Posterior cingulate gyrus (tissue), 11 donors: ENCODE measurements at regions not wholly inside any gene's neighbourhood (a gene's known extent, or its start where the extent isn't known, plus 50 kb on each side); places are given as distances from the start of the nearest gene placed in this dataset.

Source experiments
- DNase-seq, 10 donors: peaks; one replicate each; pipeline versions ENCODE4 v3.0.0 to v3.0.0-alpha.2; 2020 to 2021; ENCODE audit warnings: mixed read lengths in 3 of 10
- intact Hi-C: fragments of 100-400 bp; cut with DNase I; formaldehyde crosslinking; loops from one replicate; pipeline ENCODE4 v1.15.1; 2023

- no peak for DNase-seq
- intact Hi-C loops, result no loop called here
Observed at GRCh38 chr20:12256806-12257205, 339.1 kb downstream of the BTBD3 start.

- no peak for DNase-seq
- intact Hi-C loops, result no loop called here
Observed at GRCh38 chr20:12262747-12263146, 345.1 kb downstream of the BTBD3 start.

GRCh38 chr20:12264711-12265110, 347.0 kb downstream of the BTBD3 start:
- intact Hi-C loops, result no loop called here

GRCh38 chr20:12265662-12266061, 348.0 kb downstream of the BTBD3 start:
- DNase-seq, result peak in 1 of 10 donors; percentile 57
- intact Hi-C loops, result no loop called here

More at GRCh38 chr20:12264711-12265110, 347.0 kb downstream of the BTBD3 start:
- no peak for DNase-seq

GRCh38 chr20:12269579-12269978, 351.9 kb downstream of the BTBD3 start:
- DNase-seq, result no peak
- intact Hi-C loops, result no loop called here

- intact Hi-C loops, result no loop called here
- no peak for DNase-seq
Observed at GRCh38 chr20:12270863-12271262, 353.2 kb downstream of the BTBD3 start.

- intact Hi-C loops, result no loop called here
- no peak for DNase-seq
Observed at GRCh38 chr20:12276011-12276673, 358.4 kb downstream of the BTBD3 start.

- DNase-seq, result no peak
- intact Hi-C loops, result no loop called here
Observed at GRCh38 chr20:12287575-12287974, 369.9 kb downstream of the BTBD3 start.

- intact Hi-C loops, result no loop called here
- DNase-seq, result no peak
Observed at GRCh38 chr20:12289465-12289864, 371.8 kb downstream of the BTBD3 start.

GRCh38 chr20:12291386-12291785, 373.7 kb downstream of the BTBD3 start:
- intact Hi-C loops, result no loop called here
- no peak for DNase-seq

- no peak for DNase-seq
- intact Hi-C loops, result no loop called here
Observed at GRCh38 chr20:12293900-12294299, 376.2 kb downstream of the BTBD3 start.

- no peak for DNase-seq
- intact Hi-C loops, result no loop called here
Observed at GRCh38 chr20:12294678-12295077, 377.0 kb downstream of the BTBD3 start.

GRCh38 chr20:12305188-12305950, 387.7 kb downstream of the BTBD3 start:
- DNase-seq, result no peak
- intact Hi-C loops, result no loop called here

- intact Hi-C loops, result no loop called here
- DNase-seq, result no peak
Observed at GRCh38 chr20:12306107-12306506, 388.4 kb downstream of the BTBD3 start.

- intact Hi-C loops, result no loop called here
- DNase-seq, result no peak
Observed at GRCh38 chr20:12311094-12311865, 393.6 kb downstream of the BTBD3 start.

GRCh38 chr20:12315652-12316051, 398.0 kb downstream of the BTBD3 start:
- no peak for DNase-seq
- intact Hi-C loops, result no loop called here

GRCh38 chr20:12316794-12317193, 399.1 kb downstream of the BTBD3 start:
- intact Hi-C loops, result no loop called here
- DNase-seq, result no peak

GRCh38 chr20:12317433-12317832, 399.7 kb downstream of the BTBD3 start:
- intact Hi-C loops, result no loop called here

GRCh38 chr20:12318043-12318442, 400.4 kb downstream of the BTBD3 start:
- DNase-seq, result peak in 3 of 10 donors; percentile 2 to 20 (median 19)
- intact Hi-C loops, result no loop called here

More at GRCh38 chr20:12317433-12317832, 399.7 kb downstream of the BTBD3 start:
- no peak for DNase-seq

GRCh38 chr20:12321736-12322135, 404.0 kb downstream of the BTBD3 start:
- intact Hi-C loops, result no loop called here
- DNase-seq, result no peak

GRCh38 chr20:12327205-12327604, 409.5 kb downstream of the BTBD3 start:
- intact Hi-C loops, result no loop called here
- DNase-seq, result no peak
